ENCODE measurements at regions not wholly inside any gene's neighbourhood (a gene's known extent, or its start where the extent isn't known, plus 50 kb on each side); places are given as distances from the start of the nearest gene placed in this dataset.
"Not testable (repeated sequence)": the region's sequence is repeated elsewhere in the genome, so short reads cannot be mapped to it uniquely, and the experiment has no call there.

- DNase-seq = no peak
Measured at GRCh38 chr9:88818495-88819201, 172.6 kb upstream of the S1PR3 start.

GRCh38 chr9:88819476-88819875 lies 171.8 kb upstream of the S1PR3 start:
- DNase-seq = no peak

DNA sequence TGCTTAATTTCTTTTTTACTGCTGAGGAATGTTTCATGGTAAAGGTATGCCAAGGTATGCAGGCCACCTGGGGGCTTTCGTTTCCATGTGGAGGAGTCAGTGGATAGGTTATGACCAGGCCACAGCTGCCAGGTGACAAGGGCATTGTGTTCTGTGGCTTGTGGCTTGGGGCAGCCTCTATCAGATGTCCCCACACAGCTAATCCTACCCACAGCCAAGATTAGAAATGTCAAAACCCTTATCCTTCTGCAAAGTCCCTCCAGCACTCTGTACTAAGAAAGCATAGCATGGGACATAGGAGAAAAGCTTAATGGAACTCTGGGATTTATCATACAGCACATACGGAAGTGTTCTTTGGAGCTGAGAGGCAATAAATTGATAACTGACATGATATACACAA lies 171.2 kb upstream of the S1PR3 start:
- DNase-seq = no peak

GRCh38 chr9:88821033-88821745 lies 170.1 kb upstream of the S1PR3 start:
- DNase-seq = no peak

DNA sequence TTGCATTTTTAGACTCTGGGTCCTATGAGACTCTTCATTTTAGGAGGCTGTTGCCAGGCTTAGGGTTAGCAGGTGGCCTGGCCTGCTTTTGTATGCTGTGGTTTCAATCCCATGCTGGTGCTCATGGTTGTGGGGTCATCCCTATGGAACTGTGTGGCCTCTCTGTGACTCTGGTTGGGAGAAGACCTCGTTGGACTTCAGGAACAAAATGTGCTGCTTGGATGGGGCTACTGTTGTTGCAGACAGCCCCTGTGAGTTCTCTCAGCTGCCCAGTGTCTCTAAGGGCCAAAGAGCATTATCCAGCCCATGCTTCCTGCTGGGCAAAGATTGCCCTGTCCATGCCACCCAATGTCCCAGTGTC lies 169.5 kb upstream of the S1PR3 start:
- no peak for DNase-seq

DNA sequence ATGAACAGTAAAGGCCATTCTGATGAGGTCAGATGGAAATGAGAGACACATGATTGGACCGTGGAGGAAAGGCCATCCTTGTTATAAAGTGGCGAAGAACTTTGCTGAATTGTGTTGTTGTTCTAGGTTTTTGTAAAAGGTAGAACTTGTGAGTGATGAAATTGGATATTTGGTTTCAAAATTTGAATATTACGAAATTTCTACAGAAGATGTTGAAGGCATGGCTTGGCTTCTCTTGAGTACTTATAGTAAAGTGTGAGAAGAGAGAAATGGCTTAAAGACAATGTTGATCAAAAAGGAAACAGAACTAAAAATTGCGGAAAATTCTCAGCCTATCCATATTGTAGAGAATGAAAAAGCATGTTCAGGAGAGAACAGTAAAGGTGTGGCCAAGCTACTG lies 166.6 kb upstream of the S1PR3 start:
- DNase-seq = no peak

DNA sequence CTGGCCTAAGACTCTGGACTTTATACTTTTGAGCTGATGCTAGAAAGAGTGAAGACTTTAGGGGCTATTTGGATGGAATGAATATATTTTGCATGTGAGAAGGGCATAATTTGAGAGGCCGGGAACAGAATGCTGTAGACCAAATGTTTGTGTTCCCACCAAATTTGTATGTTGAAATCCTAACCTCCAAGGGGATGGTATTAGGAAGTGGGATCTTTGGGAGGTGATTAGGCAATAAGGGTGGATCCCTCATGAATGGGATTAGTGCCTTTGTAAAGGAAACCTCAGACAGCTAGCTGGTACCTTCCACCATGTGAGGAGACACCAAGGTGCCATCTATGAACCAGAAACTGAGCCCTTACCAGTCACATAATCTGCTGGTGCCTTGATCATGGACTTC lies 165.1 kb upstream of the S1PR3 start:
- DNase-seq = no peak

DNA sequence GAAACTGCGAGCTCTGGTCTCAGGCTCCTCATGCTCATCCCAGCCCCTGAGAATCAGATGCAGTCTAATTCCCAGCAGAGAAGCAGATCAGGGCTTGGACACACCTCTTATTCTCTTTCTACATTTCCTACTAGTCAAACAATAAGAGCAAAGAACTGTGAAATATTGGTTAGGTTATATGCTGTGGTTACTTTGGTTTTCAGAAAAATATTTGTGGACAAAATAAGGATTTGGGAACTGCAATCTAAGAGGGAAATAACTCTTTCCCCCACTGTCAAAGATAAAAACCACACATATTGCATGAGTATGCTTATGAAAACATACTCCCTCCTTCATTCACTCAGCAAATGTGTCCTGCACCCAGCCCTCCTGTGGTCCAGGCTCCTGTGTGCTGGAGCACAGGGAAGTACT lies 164.5 kb upstream of the S1PR3 start:
- no peak for DNase-seq

GRCh38 chr9:88828018-88828417 lies 163.2 kb upstream of the S1PR3 start:
- DNase-seq = no peak

DNA sequence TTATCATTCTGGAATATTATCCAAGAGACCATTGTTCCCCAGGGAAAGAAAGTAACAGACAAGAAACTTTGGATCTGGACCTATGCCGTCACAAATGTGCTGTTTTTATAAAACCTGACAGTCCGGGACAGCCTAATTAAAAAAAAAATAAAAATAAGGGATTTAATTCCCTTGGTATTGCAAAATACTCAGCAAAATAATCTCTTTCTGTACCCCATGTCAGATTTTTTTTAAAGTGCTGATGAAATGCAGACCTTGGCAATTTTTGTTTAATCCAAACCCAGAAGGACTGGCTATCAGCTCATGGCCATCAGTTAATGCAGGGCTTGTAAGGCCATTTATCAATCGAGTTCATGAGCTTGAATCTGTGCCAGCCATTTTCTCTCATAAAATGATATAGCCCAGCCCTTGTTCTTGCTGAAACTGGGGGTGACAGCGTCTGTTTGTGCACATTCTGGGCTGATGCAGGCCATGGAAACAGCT lies 162.7 kb upstream of the S1PR3 start:
- no peak for DNase-seq

- no peak for DNase-seq
Measured at GRCh38 chr9:88829276-88829675, 162.0 kb upstream of the S1PR3 start.

DNA sequence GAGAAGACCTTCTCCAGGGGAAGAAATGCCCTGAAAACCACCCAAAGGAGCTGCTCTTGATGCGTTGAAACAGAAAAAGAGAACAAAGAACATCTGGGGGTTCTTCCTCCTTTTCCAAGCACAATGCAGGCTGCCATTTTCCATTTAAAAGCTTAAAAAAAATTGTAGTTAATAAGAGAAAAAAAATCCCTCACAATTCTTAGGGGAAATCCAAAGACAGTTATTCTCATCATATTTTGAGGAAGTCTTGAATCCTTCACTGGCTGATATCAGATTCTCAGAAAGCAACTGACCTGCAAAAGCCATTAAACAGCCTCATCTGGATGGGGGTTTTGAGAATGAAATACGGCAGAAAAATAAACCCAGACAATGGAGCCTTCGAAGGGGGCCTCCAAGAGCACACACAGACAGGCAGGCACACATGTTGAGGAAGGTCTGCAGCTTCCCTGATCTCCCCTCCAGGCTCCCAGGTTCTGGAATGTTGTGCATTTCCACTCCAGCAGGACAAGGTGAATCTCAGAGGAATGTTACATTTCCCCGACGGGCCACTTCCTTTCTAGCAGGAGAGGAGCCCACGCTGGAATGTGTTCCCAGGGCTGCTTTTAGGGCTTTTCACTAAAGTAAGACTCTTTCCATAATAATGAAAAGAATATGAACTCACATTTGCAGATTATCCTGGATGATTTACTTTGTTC lies 159.4 kb upstream of the S1PR3 start:
- no peak for DNase-seq

GRCh38 chr9:88833946-88834345 lies 157.3 kb upstream of the S1PR3 start:
- DNase-seq = no peak

GRCh38 chr9:88835038-88835466 lies 156.2 kb upstream of the S1PR3 start:
- DNase-seq = no peak

DNA sequence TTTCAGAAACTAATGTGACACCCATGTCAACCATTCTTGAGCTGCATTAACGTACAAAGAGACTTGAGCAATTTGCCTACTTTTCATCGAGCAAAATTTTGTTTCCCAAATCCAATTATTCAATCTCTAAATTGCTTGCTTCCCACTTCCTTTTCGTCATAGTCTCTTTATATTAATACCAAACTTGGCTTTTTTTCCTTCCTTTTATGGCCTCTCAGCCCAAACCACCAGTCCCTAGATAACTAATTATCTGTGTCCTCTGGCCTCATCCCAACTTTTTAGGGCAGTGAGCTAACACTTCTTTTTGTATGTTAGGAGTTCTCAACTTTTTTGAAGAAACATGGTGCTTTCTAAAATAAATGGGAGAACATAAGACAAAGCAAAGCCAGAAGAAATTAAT lies 155.5 kb upstream of the S1PR3 start:
- no peak for DNase-seq

DNA sequence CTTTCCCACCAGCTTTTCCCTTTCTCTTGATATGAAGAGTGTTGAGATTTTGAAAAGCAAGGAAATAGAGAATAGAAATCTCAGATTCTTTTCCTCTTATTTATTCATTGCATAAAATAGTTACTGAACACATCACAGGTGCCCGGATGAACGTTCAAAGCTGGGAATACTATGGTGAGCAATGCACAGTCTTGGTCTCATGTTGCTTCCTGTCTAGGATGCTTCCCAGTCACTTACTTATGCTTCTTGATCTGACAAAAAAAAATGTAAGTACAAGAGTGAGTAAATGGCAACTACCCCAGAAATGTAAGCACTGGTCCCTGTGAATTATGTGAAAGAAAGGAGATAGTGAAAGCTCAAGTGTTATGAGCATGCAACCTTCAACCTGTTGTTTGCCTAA lies 153.5 kb upstream of the S1PR3 start:
- no peak for DNase-seq

DNA sequence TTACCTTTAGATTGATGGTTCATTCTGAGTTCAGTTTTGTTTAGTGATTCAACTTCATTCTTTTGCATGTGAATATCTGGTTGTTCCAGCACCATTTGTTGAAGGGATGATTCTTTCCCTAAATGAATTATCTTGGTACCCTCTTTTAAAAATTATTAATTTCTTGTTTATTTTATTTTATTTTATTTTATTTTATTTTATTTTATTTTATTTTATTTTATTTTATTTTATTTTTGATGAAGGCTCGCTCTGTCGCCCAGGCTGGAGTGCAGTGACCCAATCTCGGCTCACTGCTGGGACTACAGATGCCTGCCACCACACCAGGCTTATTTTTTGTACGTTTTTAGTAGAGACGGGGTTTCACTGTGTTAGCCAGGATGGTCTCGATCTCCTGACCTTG lies 141.4 kb upstream of the S1PR3 start:
- DNase-seq = not testable (repeated sequence)

DNA sequence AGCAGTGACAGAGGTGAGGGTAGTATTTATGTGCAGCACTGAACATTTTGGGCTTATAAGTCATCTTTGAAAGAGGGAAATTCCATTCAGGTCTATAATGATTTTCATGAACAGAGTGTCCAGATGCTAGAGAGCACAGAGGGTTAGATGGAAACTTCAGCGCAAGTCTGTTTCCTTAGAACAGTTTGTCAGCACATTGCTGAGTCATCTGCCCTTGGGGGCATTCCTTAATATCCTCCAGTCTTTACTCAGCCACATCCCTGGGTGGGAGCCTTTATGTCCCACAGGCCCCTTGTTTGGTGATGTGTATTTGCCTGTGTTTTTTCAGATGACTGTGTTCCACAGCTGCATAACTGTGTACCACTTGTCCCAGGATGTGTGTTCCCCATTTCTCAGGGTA lies 138.5 kb upstream of the S1PR3 start:
- DNase-seq = no peak

- no peak for DNase-seq
Measured at GRCh38 chr9:88870627-88871026, 120.6 kb upstream of the S1PR3 start.

GRCh38 chr9:88871669-88872068 lies 119.6 kb upstream of the S1PR3 start:
- no peak for DNase-seq

DNA sequence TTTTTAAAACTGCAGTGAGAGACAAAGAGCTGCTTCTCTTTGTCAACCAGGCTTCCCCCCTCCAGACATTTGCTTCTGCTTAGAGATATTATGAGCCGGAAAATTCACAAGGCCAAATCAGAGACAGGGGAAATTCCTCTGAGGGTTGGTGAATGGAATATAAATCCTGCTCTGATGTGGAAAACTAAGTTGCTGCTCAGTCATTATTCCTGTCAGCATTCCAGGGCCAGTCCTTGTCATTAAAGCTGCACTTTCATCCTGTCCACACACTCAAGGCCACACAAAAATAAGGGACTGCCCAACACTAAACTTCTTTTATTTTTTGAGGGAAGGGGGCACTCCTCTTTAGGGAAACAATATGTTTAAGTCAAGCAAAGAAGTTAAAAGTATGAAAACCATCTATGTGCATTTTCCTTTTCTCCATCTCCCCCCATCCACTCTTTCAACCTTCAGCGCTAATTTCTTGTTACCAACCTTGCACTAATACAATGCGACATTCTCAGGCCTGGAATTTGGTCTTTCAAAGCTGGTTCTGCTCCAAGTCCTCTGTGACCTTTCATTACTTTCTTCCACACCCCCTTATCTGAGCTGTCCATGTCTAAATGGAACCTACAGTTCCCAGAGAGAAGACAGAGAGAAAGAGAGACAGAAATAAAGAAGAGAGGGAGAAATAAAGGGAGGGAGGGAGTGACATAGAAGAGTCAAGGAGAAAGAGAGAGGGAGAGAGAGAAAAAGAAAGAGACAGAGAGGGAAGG lies 118.9 kb upstream of the S1PR3 start:
- DNase-seq = no peak

GRCh38 chr9:88873635-88874034 lies 117.6 kb upstream of the S1PR3 start:
- no peak for DNase-seq

DNA sequence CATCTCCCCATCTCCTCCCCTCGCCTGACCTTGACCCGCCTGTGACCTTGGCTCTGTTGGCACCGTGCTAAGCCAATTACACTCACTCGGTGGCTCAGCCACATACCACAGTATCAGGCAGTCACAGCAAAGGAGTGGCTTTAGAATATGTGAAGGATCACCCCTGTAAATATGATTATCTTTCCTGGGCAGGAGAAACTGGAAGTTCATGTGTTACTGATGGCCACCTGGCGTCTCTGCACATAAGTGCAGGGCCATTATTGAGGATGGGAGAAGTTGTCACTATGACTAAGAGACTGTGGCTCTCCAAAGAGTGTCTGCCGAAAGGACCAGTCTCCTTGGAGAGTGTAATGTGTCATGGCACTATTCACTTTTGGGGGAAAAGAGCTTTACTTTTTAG lies 116.9 kb upstream of the S1PR3 start:
- no peak for DNase-seq

Data from NCI-H446 (cell line).